ENCODE measurements at regions not wholly inside any gene's neighbourhood (a gene's known extent, or its start where the extent isn't known, plus 50 kb on each side); places are given as distances from the start of the nearest gene placed in this dataset.

GRCh38 chrX:113586281-113586898, 745.8 kb upstream of the AMOT start:
- DNase-seq, result no peak
- no peak for TF ChIP-seq CTCF (IDR thresholded peaks at IDR 0.05)
- H3K27me3 Mint-ChIP-seq (ENCODE audit: low read depth, poor library complexity), result no peaks in the 10 kb centered on the region
- no peak overlapping the region for H3K27ac Mint-ChIP-seq
- H3K36me3 Mint-ChIP-seq (ENCODE audit: low read depth), result no peaks in the 10 kb centered on the region
- no peaks in the 10 kb centered on the region for H3K4me1 Mint-ChIP-seq
- H3K9me3 Mint-ChIP-seq, result peaks cover 11% of the 10 kb centered on the region
- no peak overlapping the region for H3K4me3 Mint-ChIP-seq

- Mint-ChIP-seq H3K27me3 (ENCODE audit: low read depth, poor library complexity) (peaks cover 2% of the 10 kb centered on the region), H3K27ac (no peak overlapping the region), H3K36me3 (ENCODE audit: low read depth) (no peaks in the 10 kb centered on the region), H3K4me1 (no peaks in the 10 kb centered on the region), H3K4me3 (no peak overlapping the region), H3K9me3 (peaks cover 23% of the 10 kb centered on the region)
- no peak for TF ChIP-seq CTCF (IDR thresholded peaks at IDR 0.05)
- DNase-seq, result no peak
Observed at GRCh38 chrX:113580486-113580885, 739.9 kb upstream of the AMOT start.

GRCh38 chrX:113558576-113558975, 717.9 kb upstream of the AMOT start:
- Mint-ChIP-seq H3K4me3 (no peak overlapping the region), H3K9me3 (peaks cover 4% of the 10 kb centered on the region), H3K36me3 (ENCODE audit: low read depth) (no peaks in the 10 kb centered on the region), H3K27me3 (ENCODE audit: low read depth, poor library complexity) (no peaks in the 10 kb centered on the region), H3K27ac (no peak overlapping the region), H3K4me1 (no peaks in the 10 kb centered on the region)
- no peak for TF ChIP-seq CTCF (IDR thresholded peaks at IDR 0.05)
- no peak for DNase-seq

- H3K27me3 Mint-ChIP-seq (ENCODE audit: low read depth, poor library complexity), result peaks cover 6% of the 10 kb centered on the region
- peaks cover 4% of the 10 kb centered on the region for H3K9me3 Mint-ChIP-seq
- H3K36me3 Mint-ChIP-seq (ENCODE audit: low read depth), result no peaks in the 10 kb centered on the region
- TF ChIP-seq CTCF (IDR thresholded peaks at IDR 0.05), result no peak
- no peak for DNase-seq
- no peak overlapping the region for H3K27ac Mint-ChIP-seq
- no peak overlapping the region for H3K4me3 Mint-ChIP-seq
- no peaks in the 10 kb centered on the region for H3K4me1 Mint-ChIP-seq
Observed at GRCh38 chrX:113551919-113552318, 711.3 kb upstream of the AMOT start.

GRCh38 chrX:113548308-113549015, 707.8 kb upstream of the AMOT start:
- H3K4me1 Mint-ChIP-seq, result no peaks in the 10 kb centered on the region
- no peak for DNase-seq
- H3K27me3 Mint-ChIP-seq (ENCODE audit: low read depth, poor library complexity), result peaks cover 6% of the 10 kb centered on the region
- no peak overlapping the region for H3K4me3 Mint-ChIP-seq
- no peak overlapping the region for H3K27ac Mint-ChIP-seq
- no peak for TF ChIP-seq CTCF (IDR thresholded peaks at IDR 0.05)
- H3K36me3 Mint-ChIP-seq (ENCODE audit: low read depth), result no peaks in the 10 kb centered on the region
- H3K9me3 Mint-ChIP-seq, result no peaks in the 10 kb centered on the region

GRCh38 chrX:113545040-113545439, 704.4 kb upstream of the AMOT start:
- no peaks in the 10 kb centered on the region for H3K27me3 Mint-ChIP-seq (ENCODE audit: low read depth, poor library complexity)
- no peaks in the 10 kb centered on the region for H3K9me3 Mint-ChIP-seq
- no peak overlapping the region for H3K27ac Mint-ChIP-seq
- H3K36me3 Mint-ChIP-seq (ENCODE audit: low read depth), result no peaks in the 10 kb centered on the region
- TF ChIP-seq CTCF (IDR thresholded peaks at IDR 0.05), result no peak
- DNase-seq, result no peak
- no peak overlapping the region for H3K4me3 Mint-ChIP-seq
- H3K4me1 Mint-ChIP-seq, result no peaks in the 10 kb centered on the region
